HUDEP-2 (cell line): ENCODE measurements at regions not wholly inside any gene's neighbourhood (a gene's known extent, or its start where the extent isn't known, plus 50 kb on each side); places are given as distances from the start of the nearest gene placed in this dataset.
A peak's percentile ranks its signal among the peaks of the same experiment; 100 is the strongest.

Source experiments
- DNase-seq, 76 experiments: peaks; one replicate each; lab custom pipeline; 2025; ENCODE audit not compliant: unreplicated experiment in 76 of 76; lab: John Stamatoyannopoulos, UW

- no peak for DNase-seq
These were observed 295.8 kb downstream of the GABRB3 start for GRCh38 chr15:26477044-26477443.

DNA sequence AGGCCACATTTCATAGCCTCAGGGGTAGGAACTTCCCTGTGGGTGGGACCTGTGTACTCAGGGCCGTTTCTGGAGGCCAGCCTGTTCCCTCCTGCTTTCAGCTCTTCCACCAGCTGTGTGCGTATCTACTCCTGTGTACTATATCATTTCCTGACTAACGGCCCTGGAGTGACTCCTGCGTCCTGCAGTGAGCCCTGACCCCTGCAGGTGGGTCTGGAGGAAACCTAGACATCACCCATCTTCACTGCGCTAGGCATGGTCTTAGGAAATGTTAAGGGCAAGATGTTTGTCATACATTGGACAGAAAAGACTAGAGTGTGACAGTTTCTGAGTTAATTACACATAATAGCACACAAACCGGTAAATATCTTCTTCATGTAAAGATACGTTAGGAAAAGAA, 297.3 kb downstream of the GABRB3 start:
- no peak for DNase-seq

DNA sequence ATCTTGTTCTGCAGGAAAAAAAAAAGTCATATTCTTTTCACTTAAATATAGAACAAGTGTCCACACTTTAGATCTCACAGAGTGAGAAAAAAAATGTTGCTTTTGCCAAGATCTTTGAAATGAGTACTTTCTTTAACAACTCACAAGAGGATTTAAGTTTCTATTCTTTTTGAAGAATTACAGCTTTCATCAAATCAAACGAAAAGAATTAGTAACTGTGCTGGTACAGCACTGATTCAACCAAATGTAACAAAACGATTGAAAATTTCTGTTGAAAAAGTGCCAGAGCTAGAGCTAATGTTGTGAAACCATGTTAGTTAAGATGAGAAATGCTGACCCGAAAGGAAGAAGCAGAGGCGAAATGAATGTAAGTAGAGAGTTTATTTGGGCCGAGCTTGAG, 300.2 kb downstream of the GABRB3 start:
- DNase-seq = no peak

- no peak for DNase-seq
These were observed 310.8 kb downstream of the GABRB3 start for GRCh38 chr15:26461847-26462608.

DNA sequence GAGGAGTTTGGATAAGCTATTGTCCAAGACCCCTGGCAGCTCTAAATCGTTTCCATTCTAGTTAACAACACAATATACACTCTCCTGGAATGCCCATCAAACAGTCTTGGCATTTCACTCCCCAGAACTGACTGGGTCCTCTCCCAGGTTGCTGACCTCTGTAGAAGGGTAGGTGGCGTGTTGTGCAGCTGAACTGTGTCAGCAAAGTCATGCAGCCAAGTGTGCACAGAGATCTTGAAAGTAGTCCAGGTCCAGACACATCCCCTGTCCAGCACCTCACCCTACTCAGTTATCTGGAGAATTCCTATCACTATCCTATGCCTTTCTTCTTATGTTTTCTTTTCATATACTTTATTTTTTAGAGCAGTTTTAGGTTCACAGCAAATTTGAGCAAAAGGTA, 312.7 kb downstream of the GABRB3 start:
- DNase-seq = no peak

DNA sequence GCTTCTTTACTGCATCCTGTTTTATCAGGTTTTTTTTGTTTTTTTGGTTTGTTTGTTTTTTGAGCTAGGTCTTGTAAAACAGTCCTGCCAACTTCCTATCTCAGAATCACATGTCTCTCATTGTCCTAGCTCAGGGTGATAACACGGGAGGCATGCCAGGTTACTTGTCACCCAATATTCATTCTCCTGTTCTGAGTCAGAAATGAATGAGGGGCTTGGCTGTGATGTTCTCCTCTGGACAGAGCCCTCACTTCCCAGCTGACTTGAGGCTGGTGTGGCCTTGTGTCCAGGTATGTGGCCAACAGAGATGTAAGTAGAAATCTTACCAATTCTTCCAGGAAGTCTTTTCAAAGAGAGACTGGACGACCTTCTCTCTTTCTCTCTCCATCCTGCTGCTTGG, 317.0 kb downstream of the GABRB3 start:
- no peak for DNase-seq

DNA sequence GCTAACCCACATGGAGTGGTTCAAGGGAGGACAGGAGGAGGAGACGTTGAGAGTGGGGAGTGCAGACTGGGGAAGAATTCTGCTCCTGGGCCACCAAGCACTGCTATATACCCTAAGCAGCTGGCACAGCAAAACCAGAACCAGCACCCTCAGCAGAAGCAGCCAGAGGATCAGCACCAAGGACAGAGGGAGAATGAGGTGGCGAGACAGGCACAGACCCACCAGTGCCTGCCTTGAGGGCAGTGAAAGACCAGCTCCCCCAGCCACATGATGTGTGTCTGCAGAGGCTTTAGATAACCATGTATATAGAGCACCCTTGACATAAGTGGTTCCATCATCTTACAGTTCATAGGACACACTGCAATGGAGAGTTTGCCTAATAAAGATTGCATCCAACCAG, 319.0 kb downstream of the GABRB3 start:
- peak in 1 of 76 experiments; percentile 4 for DNase-seq

DNA sequence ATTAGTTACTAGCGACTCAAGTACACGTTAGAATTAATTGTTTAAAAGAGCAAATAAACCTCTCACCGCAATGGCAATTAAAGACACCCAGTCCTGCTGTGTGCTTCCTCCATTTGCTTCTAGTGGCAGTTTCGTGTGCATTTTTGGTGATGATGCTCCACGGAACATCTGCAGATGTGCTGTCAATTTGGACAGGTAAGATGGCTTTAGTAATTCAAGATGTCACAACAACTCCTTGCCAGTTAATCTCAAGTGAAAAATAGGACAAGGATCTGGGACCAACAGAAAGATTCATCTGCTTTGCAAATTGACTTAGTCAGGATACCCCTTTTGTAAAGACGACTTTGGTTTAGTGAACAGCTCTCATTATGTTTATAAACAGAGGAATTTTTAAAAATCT, 320.9 kb downstream of the GABRB3 start:
- no peak for DNase-seq

DNA sequence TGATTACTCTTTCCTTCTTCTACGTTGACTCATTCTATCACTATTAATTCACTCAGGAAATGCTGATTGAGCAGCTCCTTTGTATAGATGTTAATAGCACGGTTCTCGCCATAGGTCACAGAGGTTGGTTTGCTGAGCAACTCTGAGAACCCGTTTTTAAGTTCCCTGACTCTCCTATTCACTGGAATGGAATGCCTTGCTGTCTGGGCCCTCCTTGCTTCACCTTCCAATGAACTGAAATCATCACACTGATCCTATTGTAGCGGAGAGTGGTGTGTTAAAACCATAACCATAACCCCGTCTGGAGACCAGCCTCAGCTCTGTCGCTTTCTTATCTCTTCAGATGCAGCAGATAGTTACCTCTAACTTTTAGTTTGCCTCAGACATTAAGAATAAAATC, 323.6 kb downstream of the GABRB3 start:
- DNase-seq = no peak

DNA sequence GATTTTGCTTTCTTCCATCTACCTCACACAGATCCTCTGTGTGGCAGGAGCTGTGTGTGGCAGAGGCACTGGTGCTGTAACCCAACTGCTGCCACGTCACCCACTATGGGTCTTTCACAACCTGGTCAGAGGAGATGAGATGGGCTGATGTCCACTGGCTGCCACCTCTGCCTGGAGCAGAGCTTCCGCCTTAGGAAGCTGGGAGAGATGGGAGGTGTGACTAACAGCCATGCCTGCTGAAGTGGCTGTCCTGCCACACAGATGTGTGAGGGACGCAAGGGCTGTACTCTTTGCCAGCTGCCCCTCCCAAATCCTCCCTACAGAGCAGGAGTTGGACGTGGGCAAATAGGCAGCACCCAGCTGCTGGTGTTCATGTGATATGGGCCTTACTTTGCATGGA, 329.5 kb downstream of the GABRB3 start:
- DNase-seq = no peak

DNA sequence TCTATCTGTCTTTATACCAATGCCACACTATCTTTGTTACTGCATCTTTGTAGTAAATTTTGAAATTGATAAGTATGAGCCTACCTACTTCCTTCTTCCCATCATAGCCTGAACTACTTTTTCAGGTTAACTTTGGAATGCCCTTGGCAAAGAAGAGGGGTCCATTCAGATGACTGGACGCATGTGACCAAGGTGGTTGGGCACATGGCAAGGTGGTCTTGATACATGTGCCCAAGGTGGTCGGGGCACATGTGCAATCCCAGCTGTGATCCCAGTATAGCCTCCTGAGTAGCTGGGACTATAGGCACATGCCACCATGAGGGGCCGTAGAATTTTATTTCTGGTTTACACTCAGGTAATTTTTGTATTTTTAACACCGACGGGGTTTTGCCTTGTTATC, 330.2 kb downstream of the GABRB3 start:
- DNase-seq = no peak

DNA sequence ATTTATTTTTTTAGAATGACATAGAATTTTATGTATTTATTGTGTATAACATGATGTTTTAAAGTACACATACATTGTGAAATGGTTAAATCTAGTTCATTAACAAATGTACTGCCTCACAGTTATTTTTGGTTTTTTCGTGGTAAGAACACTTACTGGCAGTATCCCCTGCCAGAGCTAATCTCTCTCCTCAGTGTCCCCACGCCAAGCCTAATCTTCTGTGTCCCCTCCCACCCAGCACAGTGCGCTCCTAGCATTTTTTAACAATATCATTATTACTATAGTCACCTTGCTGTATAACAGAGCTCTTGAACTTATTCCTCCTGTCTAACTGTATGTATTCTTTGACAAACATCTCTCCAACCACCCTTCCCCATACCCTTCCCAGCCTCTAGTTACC, 333.2 kb downstream of the GABRB3 start:
- DNase-seq = no peak

DNA sequence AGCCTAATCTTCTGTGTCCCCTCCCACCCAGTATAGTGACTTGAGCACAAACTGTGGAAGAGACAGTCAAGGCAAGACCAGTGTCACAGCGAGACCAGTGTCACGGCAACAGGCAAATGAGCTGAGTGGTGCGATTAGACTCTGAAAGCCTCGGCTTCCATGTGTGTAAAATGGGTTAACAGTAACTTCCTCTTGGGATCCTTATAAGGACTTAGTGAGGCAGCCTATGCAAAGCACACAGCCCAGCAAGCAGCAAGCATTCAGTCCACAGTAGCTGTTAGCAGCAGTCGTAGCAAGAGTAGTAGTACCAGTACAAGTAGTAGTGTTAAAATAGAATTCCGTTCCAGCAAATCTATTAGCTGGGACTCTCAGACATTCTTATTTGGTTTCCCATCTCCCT, 334.1 kb downstream of the GABRB3 start:
- no peak for DNase-seq

DNA sequence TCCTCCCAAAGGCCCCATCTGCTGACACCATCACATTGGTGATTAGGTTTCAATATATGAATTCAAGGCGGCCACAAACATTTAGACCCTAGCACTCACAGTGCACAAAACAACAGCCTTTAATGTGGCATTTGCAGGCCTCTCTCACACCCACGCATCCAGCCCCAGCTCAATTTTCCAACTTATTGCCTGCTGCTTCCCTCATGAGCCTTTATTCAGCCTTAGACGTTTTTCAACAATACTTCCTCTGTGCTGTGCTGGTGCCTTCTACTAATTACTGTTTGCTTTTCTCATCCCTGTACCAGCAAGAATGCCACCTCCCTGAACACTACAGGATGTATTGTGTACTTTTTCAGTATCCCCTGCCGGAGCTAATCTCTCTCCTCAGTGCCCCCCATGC, 334.6 kb downstream of the GABRB3 start:
- DNase-seq = no peak

DNA sequence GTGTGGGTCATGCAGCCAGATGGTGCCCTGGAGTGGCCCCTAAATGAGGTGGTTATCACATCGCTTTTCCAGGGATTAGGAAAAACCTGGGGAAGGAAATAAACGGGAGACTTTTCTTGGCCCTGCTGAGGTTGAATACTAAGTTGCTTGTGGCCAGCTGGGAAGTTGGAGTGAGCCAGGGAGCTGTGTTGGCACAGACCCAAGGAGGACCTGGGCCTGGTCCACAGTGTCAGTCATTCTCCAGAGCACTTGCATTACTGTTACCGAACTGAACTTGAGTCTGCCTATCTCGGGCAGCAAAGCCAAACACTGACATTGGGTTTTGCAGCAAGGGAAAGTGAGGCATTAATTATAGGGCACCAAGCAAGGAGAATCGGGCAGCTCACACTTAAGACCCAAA, 339.0 kb downstream of the GABRB3 start:
- DNase-seq = no peak

- no peak for DNase-seq
These were observed 339.8 kb downstream of the GABRB3 start for GRCh38 chr15:26433060-26433459.

GRCh38 chr15:26421065-26421464, 351.8 kb downstream of the GABRB3 start:
- no peak for DNase-seq

DNA sequence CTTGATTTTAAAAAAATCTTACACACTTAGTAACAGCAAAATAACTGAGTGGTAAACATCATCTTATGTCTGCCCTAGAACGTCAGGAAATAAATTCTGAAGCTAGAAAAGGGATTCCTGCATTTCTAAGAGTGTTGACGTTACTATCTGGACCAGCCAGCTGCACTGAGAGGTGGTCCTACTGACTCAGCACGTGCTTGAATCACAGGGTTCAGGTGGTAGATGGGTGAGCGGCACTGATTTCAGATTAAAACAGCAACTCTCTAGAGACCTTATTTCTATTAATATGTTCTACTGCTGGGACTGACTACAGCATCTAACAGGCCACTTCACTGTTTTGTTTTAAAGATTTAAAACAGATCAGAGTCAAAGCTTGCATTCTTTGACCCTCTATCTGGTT, 377.2 kb downstream of the GABRB3 start:
- no peak for DNase-seq

DNA sequence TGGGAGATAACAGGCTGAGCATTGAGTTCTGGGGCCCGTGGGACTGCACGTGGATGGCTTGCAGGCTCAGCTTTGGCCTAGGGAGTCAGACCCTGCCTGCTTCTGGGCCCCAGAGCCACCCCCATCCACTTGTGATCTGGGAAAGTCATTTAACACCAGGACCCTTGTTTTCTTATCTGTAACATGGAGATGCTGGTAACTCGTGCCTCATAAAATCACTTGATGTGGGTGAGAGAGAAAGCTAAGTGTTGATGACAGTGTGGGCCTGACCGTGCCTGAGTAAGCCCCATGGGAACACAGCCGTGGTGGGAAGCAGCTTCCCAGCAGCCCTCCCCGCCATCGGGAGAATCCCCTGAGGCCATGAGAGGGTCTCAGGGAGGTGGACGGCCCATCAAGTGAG, 378.1 kb downstream of the GABRB3 start:
- no peak for DNase-seq

GRCh38 chr15:26392956-26393355, 379.9 kb downstream of the GABRB3 start:
- no peak for DNase-seq

- no peak for DNase-seq
These were observed 381.2 kb downstream of the GABRB3 start for GRCh38 chr15:26391567-26392194.

DNA sequence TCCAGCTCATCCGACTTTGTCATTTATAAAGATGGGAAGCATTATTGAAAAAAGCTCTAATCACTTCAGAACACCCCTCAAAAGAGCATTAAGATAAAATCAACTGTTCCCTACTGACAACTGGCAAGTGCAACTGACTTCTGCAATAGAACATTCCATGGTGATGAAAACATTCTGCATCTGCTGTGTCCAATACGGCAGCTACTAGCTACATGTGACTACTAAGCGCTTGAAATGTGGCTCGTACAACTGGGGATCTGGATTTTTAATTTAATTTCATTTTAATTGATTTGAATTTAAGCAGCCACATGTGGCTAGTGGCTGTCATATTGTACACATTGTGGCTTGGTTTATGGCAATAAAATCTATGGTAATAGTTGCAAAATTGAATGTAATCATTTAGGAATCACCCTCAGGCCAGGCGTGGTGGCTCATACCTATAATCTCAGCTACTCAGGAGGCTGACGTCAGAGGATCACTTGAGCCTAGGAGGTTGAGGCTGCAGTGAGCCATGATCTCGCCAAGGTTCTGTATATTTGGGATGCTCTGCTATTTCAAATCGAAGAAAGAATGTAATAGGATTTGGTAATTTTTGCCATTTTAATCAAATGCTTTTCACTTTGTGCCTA, 390.3 kb downstream of the GABRB3 start:
- no peak for DNase-seq
